GM18526 (cell line): ENCODE measurements at regions not wholly inside any gene's neighbourhood (a gene's known extent, or its start where the extent isn't known, plus 50 kb on each side); places are given as distances from the start of the nearest gene placed in this dataset.

Experiments used
- POLR2A ChIP-seq: IDR thresholded peaks from 3 replicates; pipeline ENCODE4 v1.6.1; 2011; ENCODE audit not compliant: insufficient read length; ENCODE audit errors: extremely low read depth

- no peak for TF ChIP-seq POLR2A
Measured at GRCh38 chr17:37859451-37859850, 64.8 kb upstream of the TBC1D3K start.

- no peak for TF ChIP-seq POLR2A
Measured at GRCh38 chr17:37856245-37856644, 68.0 kb upstream of the TBC1D3K start.

GRCh38 chr17:37849617-37849972, 74.6 kb upstream of the TBC1D3K start:
- no peak for TF ChIP-seq POLR2A

- TF ChIP-seq POLR2A = no peak
Measured at GRCh38 chr17:37848690-37849616, 75.3 kb upstream of the TBC1D3K start.

GRCh38 chr17:37847811-37848331, 76.3 kb upstream of the TBC1D3K start:
- no peak for TF ChIP-seq POLR2A

GRCh38 chr17:37847102-37847501, 77.1 kb upstream of the TBC1D3K start:
- TF ChIP-seq POLR2A = no peak

GRCh38 chr17:37844977-37845293, 79.3 kb upstream of the TBC1D3K start:
- no peak for TF ChIP-seq POLR2A

- TF ChIP-seq POLR2A = no peak
Measured at GRCh38 chr17:37844158-37844976, 79.8 kb upstream of the TBC1D3K start.

- TF ChIP-seq POLR2A = no peak
Measured at GRCh38 chr17:37842401-37842800, 81.8 kb upstream of the TBC1D3K start.

GRCh38 chr17:37841232-37841631, 83.0 kb upstream of the TBC1D3K start:
- TF ChIP-seq POLR2A = no peak

- TF ChIP-seq POLR2A = no peak
Measured at GRCh38 chr17:37840576-37840975, 83.6 kb upstream of the TBC1D3K start.

GRCh38 chr17:37839196-37839978, 84.8 kb upstream of the TBC1D3K start:
- no peak for TF ChIP-seq POLR2A

GRCh38 chr17:37838276-37838675, 85.9 kb upstream of the TBC1D3K start:
- no peak for TF ChIP-seq POLR2A

- TF ChIP-seq POLR2A = no peak
Measured at GRCh38 chr17:37836593-37836992, 87.6 kb upstream of the TBC1D3K start.

GRCh38 chr17:37834168-37834567, 89.3 kb upstream of the HNF1B start:
- TF ChIP-seq POLR2A = no peak
